Common myeloid progenitor, CD34-positive (primary cell): ENCODE measurements at regions not wholly inside any gene's neighbourhood (a gene's known extent, or its start where the extent isn't known, plus 50 kb on each side); places are given as distances from the start of the nearest gene placed in this dataset.

Source experiments
- CTCF ChIA-PET: fragments of 350-600 bp; sonication (Branson Sonifier 250); formaldehyde crosslinking; loops from one replicate; lab custom pipeline; 2021; ENCODE audit warnings: antibody characterized with exemption; lab: Charles Lee
- POLR2A ChIA-PET: fragments of 350-600 bp; sonication (Branson Sonifier 250); formaldehyde crosslinking; loops from one replicate; lab custom pipeline; 2021; ENCODE audit warnings: antibody characterized with exemption; lab: Charles Lee
- DNase-seq, 3 donors: peaks; one replicate each; pipeline versions ENCODE4 v3.0.0 to v3.0.0-alpha.2; 2013
- H3K27ac ChIP-seq, 2 experiments: 1 replicate in 1 of 2; 2 replicates in 1 of 2; pipeline ENCODE4 v1.7.0; 2013; ENCODE audit warnings: inconsistent platforms in 2 of 2, low read length in 2 of 2, mild to moderate bottlenecking in 2 of 2, low read depth in 1 of 2, moderate library complexity in 1 of 2; ENCODE audit not compliant: severe bottlenecking in 2 of 2, insufficient read depth in 1 of 2, poor library complexity in 1 of 2
- H3K27me3 ChIP-seq, 5 experiments: replicated peaks in 2 of 5; 1 replicate in 3 of 5; 2 replicates in 2 of 5; pipeline versions ENCODE4 v1.6.1 to v1.7.0; 2013; ENCODE audit warnings: low read length in 4 of 5, mild to moderate bottlenecking in 2 of 5, moderate library complexity in 2 of 5, inconsistent platforms in 1 of 5; ENCODE audit not compliant: insufficient read depth in 5 of 5, control insufficient read depth in 4 of 5
- H3K36me3 ChIP-seq, 4 experiments: 1 replicate in 2 of 4; 2 replicates in 2 of 4; pipeline versions ENCODE4 v1.6.1 to v1.7.0; 2013; ENCODE audit warnings: low read length in 3 of 4, control low read depth in 1 of 4, mild to moderate bottlenecking in 1 of 4; ENCODE audit not compliant: control insufficient read depth in 4 of 4, insufficient read depth in 4 of 4
- H3K4me1 ChIP-seq, 4 experiments: 1 replicate in 3 of 4; 2 replicates in 1 of 4; pipeline versions ENCODE4 v1.6.1 to v1.7.1; 2013; ENCODE audit warnings: low read length in 3 of 4, mild to moderate bottlenecking in 3 of 4, control low read depth in 1 of 4, inconsistent platforms in 1 of 4, moderate library complexity in 1 of 4; ENCODE audit not compliant: control insufficient read depth in 4 of 4, insufficient read depth in 4 of 4; ENCODE audit errors: control extremely low read depth in 1 of 4
- H3K4me3 ChIP-seq, 7 experiments: 1 replicate in 4 of 7; 2 replicates in 3 of 7; pipeline versions ENCODE4 v1.5.1 to v1.7.0; 2013; ENCODE audit warnings: mild to moderate bottlenecking in 7 of 7, low read length in 6 of 7, moderate library complexity in 6 of 7, inconsistent platforms in 2 of 7, low read depth in 2 of 7, control low read depth in 1 of 7; ENCODE audit not compliant: insufficient read depth in 4 of 7, control insufficient read depth in 1 of 7; ENCODE audit errors: extremely low read depth in 1 of 7
- H3K9me3 ChIP-seq, 5 experiments: 1 replicate in 4 of 5; 2 replicates in 1 of 5; pipeline versions ENCODE4 v1.6.1 to v1.7.1; 2013; ENCODE audit warnings: low read length in 4 of 5, mild to moderate bottlenecking in 2 of 5, inconsistent platforms in 1 of 5, low read depth in 1 of 5, moderate library complexity in 1 of 5; ENCODE audit not compliant: control insufficient read depth in 4 of 5, insufficient read depth in 2 of 5; ENCODE audit errors: control extremely low read depth in 1 of 5
- WGBS: methylation state at CpG from one replicate; pipeline ENCODE4 v1.1.5; 2013; ENCODE audit not compliant: insufficient coverage; 5-methylcytosine and 5-hydroxymethylcytosine counted together

DNA sequence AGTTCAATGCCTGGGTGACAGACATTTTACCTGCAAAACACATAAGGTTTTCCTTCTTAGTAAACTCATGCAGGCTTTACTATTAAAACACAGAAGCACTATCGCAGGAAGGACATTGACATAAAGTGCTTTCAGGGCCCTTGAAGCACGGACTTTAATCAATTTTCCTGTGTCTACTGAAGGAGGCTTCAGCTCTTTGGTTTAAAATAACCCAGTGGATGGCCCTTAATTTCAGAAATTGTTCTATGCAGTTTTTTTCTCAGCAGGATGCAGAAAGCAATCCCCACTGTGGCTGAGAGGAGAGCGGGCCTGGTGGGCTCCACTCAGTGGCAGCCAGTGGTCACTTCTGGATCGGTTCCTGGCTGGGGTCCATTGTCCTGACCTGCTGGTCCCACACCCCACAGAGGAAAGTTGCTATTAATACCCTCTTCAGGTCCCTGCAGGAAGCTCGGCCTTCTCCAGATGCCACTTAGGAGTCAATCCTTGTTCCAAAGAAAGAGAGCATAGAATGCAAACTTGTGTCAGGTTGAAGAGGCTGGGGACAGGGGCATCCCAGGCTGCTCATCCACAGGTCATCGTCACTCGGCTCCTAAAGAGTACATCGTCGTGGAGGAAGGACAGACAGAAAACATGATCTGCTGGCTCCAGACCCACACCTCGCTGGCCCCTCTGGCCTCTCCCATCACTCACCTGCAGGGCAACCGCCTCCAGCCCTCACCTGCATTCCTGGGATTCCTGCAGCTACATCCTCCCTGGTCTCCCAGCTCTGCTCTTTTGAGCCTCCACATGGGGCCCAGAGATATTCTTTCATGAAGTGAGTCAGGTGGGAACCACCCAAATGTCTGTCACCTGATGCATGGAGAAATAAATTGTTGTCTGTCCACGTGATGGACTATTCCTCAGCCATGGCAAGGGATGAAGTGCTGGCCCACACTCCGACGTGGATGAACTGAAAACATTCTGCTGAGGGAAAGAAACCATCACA, 153.1 kb downstream of the PSMG1 start:
- Histone ChIP-seq H3K27me3 (no peaks in the 10 kb centered on the region), H3K4me1 (peaks cover 0 to 13% (median 9%) of the 10 kb centered on the region in 4 experiments), H3K27ac (no peak overlapping the region), H3K36me3 (no peaks in the 10 kb centered on the region), H3K4me3 (no peak overlapping the region), H3K9me3 (peaks cover 0 to 9% (median 7%) of the 10 kb centered on the region in 5 experiments)
- WGBS = 93% methylated on average over 13 of the region's 14 CpGs
- CTCF ChIA-PET = interaction anchor here (2.0 kb wide), 1 partner anchor 10 kb away, joined by 9 read pairs; no protein-coding TSS in a partner anchor
- DNase-seq = no peak
- POLR2A ChIA-PET = no interaction called here

DNA sequence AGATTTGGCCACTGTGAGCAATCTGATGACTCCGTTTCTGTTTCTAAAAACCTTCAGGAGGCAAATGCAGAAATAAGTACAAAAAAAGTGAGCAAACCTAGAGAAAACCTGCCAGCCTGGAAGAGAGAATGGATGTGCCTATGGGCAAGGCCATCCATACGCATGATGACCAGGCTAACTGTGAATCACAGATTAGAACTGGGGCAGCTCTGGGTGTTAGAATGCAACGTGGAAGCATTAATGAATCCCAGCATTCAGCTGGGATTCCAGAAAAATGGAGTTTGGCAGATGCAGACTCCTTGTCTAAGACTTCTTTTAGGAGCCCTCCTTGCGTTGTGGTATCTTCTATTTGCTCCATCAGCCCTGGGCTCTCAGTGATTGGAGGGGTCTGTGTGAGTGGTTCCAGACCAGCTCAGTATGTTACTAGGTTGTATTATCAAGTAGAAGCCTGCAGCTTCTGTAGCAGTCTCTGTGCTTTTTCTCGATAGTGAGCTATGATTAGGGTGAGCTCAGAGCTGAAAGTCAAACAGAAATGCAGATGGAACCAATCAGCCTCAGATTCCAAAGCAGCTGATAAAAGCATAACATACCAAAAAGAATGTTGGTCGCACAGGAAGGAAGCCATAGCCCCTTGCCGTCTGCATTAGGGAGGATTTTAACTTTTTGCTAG, 154.0 kb downstream of the PSMG1 start:
- DNase-seq = no peak
- peaks cover 0 to 11% (median 8%) of the 10 kb centered on the region in 4 experiments for H3K4me1 ChIP-seq
- no peak overlapping the region for H3K27ac ChIP-seq
- ChIA-PET CTCF (interaction anchor here (2.0 kb wide), 1 partner anchor 11 kb away, joined by 9 read pairs; no protein-coding TSS in a partner anchor), POLR2A (no interaction called here)
- H3K36me3 ChIP-seq = no peaks in the 10 kb centered on the region
- 81% methylated on average over 5 of the region's 7 CpGs for WGBS
- H3K9me3 ChIP-seq = peaks cover 0 to 14% (median 7%) of the 10 kb centered on the region in 5 experiments
- no peaks in the 10 kb centered on the region for H3K27me3 ChIP-seq
- H3K4me3 ChIP-seq = no peak overlapping the region

DNA sequence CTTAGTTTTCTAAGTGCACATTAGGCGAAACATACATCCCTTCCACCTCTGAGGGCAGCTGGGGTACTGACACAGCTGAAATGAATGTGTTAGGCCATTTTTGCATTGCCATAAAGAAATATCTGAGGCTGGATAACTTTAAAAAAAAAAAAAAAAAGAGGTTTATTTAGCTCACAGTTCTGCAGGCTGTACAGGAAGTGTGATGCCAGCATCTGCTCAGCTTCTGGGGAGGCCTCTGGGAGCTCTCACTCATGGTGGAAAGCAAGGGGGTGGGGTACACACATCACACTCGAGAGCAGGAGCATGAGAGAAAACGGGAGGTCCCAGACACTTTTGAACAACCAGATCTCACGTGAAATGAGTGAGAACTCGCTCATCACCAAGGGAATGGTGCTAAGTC, 158.1 kb downstream of the PSMG1 start:
- no peak for DNase-seq
- peaks cover 0 to 14% (median 7%) of the 10 kb centered on the region in 5 experiments for H3K9me3 ChIP-seq
- H3K4me3 ChIP-seq = no peak overlapping the region
- no peaks in the 10 kb centered on the region for H3K27me3 ChIP-seq
- peaks cover 0 to 30% (median 27%) of the 10 kb centered on the region in 4 experiments for H3K4me1 ChIP-seq
- 96% methylated on average over 3 of the region's 5 CpGs for WGBS
- no peaks in the 10 kb centered on the region for H3K36me3 ChIP-seq
- POLR2A ChIA-PET = no interaction called here
- H3K27ac ChIP-seq = no peak overlapping the region
- CTCF ChIA-PET = interaction anchor here (1.8 kb wide), 1 partner anchor 12 kb away, joined by 6 read pairs; no protein-coding TSS in a partner anchor

DNA sequence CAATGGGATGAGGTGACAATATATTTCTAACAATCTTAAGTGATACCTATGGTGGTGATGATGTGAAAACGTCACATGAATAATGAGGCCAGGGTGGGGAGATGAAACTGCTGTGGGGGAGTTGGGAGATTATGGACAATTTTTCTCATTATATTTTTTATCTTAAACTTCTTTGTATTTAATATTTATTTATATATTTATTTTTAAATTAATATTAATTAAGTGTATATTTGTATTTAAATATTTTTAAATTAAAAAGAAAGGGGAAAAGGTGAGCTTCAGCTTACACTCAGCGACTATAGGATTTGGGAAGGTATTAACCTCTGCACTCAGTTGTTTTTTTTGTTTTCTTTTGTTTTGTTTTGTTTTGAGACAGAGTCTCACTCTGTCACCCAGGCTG, 158.7 kb downstream of the PSMG1 start:
- H3K27ac ChIP-seq = no peak overlapping the region
- no peak overlapping the region for H3K4me3 ChIP-seq
- no peak for DNase-seq

DNA sequence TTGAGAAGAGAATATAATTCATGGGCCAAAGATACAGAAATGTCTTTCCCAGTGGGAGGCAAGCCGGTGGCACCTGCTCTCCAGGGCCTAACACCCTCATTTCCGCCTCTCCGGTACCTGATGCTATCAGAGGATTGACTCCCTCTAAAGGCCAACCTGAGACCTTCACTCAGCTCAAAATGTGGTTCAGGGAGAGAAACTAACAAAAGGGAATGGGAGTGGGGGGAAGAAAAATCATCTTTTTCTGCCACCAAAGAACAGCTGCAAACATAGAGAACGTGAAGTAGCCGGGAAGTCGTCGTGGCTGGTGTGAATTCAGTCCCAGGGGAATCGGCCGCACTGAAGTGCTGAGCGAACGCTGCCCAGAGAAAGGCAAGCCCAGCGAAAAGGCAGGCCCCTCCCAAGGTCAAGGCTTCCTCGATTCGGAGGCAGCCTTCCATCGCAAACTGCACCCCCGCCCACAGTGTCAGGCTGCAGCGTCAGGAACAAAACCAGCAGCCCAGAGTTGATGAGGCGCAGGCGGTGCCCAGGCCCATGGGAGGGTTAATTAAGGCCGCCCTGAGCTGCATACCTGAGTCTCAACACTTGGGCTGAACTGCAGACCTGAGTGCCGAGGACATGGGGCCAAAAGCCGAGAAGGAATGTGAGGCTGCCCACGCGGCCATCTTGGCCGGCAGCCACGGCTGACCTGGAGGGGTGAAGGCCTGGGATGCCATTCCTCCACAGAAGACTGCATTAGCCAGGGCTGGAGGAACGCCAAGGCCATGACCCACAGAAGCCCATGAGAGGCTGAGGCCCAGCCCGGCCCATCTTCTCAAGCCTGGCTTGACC, 160.2 kb downstream of the PSMG1 start:
- Histone ChIP-seq H3K27me3 (no peaks in the 10 kb centered on the region), H3K27ac (no peak overlapping the region), H3K9me3 (peaks cover 0 to 14% (median 7%) of the 10 kb centered on the region in 5 experiments), H3K36me3 (no peaks in the 10 kb centered on the region), H3K4me1 (peaks cover 0 to 45% (median 27%) of the 10 kb centered on the region in 4 experiments), H3K4me3 (no peak overlapping the region)
- ChIA-PET POLR2A (interaction anchor here (1.4 kb wide), 1 partner anchor 18 kb away, joined by 3 read pairs; no protein-coding TSS in a partner anchor), CTCF (interaction anchor here (1.0 to 1.9 kb wide), 7 partner anchors 12 to 191 kb away, joined by 3 to 6 read pairs (median 4); no protein-coding TSS in a partner anchor)
- no peak for DNase-seq
- WGBS = 94% methylated on average over 22 of the region's 28 CpGs

More for the DNA sequence above, 158.7 kb downstream of the PSMG1 start:
- ChIA-PET CTCF (interaction anchor here (0.6 to 1.8 kb wide), 4 partner anchors 13 to 672 kb away, joined by 3 to 6 read pairs (median 3); no protein-coding TSS in a partner anchor), POLR2A (no interaction called here)
- Histone ChIP-seq H3K4me1 (peaks cover 0 to 33% (median 29%) of the 10 kb centered on the region in 4 experiments), H3K9me3 (peaks cover 0 to 14% (median 7%) of the 10 kb centered on the region in 5 experiments), H3K36me3 (no peaks in the 10 kb centered on the region), H3K27me3 (no peaks in the 10 kb centered on the region)
- no CpG with 5 or more reads among the region's 2 CpGs for WGBS

DNA sequence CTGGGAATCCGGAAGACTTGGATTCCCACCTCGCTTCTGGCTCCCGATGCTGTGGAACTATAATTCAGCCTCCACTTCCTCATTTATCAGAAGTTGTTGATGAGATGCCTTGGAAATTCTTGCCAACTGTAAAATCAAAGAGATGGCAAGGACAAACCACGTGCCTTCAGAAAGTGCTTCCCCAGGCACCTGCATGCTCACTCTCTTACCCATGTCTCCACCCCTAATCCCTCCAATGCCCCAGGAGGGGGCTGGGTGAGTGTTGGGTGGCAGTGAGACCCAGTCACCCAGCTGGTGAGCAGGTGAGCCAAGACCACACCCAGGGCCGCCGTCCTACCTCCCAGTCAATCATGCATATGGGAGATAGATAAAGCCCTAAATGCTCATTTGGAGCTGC, 160.8 kb downstream of the PSMG1 start:
- peaks cover 3 to 51% (median 31%) of the 10 kb centered on the region in 4 experiments for H3K4me1 ChIP-seq
- H3K27ac ChIP-seq = no peak overlapping the region
- peak in 2 of 3 donors; percentile 51 to 67 for DNase-seq
- H3K36me3 ChIP-seq = no peaks in the 10 kb centered on the region
- CTCF ChIA-PET = interaction anchor here (1.0 to 1.9 kb wide), 6 partner anchors 11 to 190 kb away, joined by 3 to 6 read pairs (median 4); no protein-coding TSS in a partner anchor
- H3K9me3 ChIP-seq = peaks cover 0 to 12% (median 4%) of the 10 kb centered on the region in 5 experiments
- 73% methylated on average over 5 of the region's 6 CpGs for WGBS
- POLR2A ChIA-PET = interaction anchor here (0.6 to 1.4 kb wide), 2 partner anchors 18 kb away, joined by 3 read pairs; no protein-coding TSS in a partner anchor
- no peaks in the 10 kb centered on the region for H3K27me3 ChIP-seq
- no peak overlapping the region for H3K4me3 ChIP-seq
